HG02588 (cell line): ENCODE measurements at regions not wholly inside any gene's neighbourhood (a gene's known extent, or its start where the extent isn't known, plus 50 kb on each side); places are given as distances from the start of the nearest gene placed in this dataset.
"Not testable (repeated sequence)": the region's sequence is repeated elsewhere in the genome, so short reads cannot be mapped to it uniquely, and the experiment has no call there.

Experiments used
- ATAC-seq: cut with Tn5 transposase; IDR thresholded peaks from one replicate; pipeline ENCODE4 v1.9.1; 2021; ENCODE audit warnings: mild to moderate bottlenecking, moderate library complexity; ENCODE audit not compliant: unreplicated experiment

DNA sequence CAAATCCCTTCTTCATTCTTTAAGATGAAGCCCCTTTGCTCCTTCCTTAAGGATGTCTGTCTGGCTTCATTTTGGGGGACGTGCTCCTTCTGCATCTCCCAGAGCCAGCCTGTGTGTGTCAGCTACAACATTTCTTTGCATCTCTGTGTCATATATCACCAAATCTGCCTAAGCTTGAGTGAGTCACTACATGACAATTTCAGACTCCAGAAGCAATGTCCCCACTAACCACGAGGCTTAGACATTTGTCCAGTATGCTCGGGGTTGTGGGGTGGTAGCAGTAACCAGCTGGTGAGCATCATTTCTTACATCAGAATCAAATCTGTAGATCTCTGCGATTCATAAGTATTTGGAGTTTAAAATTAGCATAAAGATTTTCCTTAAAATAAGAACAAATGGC lies 54.1 kb upstream of the USP14 start:
- ATAC-seq = not testable (repeated sequence)

DNA sequence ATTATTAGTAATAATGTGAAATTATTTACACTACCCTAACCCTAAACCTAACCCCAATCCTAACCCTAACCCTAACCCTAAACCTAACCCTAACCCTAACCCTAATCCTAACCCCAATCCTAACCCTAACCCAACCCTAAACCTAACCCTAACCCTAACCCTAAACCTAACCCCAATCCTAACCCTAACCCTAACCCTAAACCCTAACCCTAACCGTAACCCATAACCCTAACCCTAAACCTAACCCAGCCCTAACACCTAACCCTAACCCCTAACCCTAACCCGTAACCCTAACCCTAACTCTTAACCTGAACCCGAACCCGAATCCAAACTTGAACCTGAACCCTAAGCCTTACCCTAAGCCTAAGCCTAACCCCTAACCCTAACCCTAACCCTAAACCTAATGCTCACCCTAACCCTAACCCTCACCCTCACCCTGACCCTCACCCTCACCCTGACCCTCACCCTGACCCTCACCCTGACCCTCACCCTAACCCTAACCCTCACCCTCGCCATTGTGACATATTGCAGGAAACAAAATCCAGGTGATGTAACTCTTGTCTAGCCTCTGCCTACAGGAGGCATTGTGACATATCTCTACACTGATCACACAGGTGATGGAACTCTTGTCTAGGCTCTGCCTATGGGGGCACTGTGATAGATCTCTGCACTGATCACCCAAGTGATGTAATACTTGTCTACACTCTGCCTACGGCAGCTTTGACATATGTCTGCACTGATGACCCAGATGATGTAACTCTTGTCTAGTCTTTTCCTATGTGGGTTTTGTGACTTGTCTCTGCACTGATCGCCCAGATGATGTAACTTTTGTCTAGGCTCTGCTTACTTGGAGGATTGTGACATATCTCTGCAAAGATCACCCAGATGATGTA lies 53.0 kb upstream of the USP14 start:
- not testable (repeated sequence) for ATAC-seq

DNA sequence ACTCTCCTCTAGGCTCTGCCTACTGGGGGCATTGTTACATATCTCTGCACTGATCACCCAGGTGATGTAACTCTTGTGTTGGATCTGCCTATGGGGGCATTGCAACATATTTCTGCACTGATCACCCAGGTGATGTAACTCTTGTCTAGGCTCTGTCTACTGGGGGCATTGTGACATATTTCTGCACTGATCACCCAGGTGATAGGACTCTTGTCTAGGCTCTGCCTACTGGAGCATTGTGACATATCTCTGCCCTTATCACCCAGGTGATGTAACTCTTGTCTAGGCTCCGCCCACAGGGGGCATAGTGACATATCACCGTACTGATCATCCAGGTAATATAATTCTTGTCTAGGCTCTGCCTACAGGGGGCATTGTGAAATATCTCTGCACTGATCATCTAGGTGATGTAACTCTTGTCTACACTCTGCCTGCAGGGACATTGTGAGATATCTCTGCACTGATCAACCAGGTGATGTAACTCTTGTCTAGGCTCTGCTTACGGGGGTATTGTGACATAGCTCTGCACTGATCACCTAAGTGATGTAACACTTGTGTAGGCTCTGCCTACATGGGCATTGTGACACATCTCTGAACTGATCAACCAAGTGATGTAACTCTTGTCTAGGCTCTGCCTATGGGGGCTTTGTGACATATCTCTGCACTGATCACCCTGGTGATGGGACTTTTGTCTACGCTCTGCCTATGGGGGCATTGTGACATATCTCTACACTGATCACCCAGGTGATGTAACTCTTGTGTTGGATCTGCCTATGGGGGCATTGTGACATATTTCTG lies 52.1 kb upstream of the USP14 start:
- ATAC-seq = not testable (repeated sequence)

DNA sequence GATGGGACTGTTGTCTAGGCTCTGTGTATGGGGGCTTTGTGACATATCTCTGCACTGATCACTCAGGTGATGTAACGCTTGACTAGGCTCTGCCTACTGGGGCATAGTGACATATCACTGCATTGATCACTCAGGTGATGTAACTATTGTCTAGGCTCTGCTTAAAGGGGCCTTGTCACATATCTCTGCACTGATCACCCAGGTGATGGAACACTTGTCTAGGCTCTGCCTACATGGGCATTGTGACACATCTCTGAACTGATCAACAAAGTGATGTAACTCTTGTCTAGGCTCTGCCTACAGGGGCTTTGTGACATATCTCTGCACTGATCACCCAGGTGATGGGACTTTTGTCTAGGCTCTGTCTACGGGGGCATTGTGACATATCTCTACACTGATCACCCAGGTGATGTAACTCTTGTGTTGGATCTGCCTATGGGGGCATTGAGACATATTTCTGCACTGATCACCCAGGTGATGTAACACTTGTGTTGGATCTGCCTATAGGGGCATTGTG lies 51.4 kb upstream of the USP14 start:
- ATAC-seq = not testable (repeated sequence)

DNA sequence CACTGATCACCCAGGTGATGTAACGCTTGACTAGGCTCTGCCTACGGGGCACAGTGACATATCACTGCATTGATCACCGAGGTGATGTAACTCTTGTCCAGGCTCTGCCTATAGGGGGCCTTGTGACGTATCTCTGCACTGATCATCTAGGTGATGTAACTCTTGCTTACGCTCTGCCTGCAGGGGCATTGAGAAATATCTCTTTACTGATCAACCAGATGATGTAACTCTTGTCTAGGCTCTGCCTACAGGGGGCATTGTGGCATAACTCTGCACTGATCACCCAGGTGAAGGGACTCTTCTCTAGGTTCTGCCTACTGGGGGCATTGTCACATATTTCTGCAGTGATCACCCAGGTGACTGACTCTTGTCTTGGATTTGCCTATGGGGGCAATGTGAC lies 50.9 kb upstream of the USP14 start:
- ATAC-seq = not testable (repeated sequence)

DNA sequence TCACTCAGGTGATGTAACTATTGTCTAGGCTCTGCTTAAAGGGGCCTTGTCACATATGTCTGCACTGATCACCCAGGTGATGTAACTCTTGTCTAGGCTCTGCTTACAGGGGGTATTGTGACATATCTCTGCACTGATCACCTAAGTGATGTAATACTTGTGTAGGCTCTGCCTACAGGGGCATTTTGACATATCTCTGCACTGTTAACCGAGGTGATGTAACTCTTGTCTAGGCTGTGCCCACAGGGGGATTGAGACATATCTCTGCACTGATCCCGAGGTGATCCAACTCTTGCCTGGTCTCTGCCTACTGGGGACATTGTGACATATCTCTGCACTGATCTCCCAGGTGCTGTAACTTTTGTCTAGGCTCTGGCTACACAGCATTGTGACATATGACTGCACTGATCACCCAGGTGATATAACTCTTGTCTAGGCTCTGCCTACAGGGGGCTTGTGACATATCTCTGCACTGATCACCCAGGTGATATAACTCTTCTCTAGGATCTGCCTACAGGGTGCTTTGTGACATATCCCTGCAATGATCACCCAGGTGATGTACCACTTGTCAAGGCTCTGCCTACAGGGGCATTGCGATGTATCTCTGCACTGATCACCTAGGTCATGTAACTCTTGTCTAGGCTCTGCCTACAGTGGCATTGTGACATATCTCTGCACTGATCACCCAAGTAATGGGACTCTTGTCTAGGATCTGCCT lies 50.3 kb upstream of the USP14 start:
- ATAC-seq = peak; percentile 45
